ENCODE measurements at regions not wholly inside any gene's neighbourhood (a gene's known extent, or its start where the extent isn't known, plus 50 kb on each side); places are given as distances from the start of the nearest gene placed in this dataset.

DNA sequence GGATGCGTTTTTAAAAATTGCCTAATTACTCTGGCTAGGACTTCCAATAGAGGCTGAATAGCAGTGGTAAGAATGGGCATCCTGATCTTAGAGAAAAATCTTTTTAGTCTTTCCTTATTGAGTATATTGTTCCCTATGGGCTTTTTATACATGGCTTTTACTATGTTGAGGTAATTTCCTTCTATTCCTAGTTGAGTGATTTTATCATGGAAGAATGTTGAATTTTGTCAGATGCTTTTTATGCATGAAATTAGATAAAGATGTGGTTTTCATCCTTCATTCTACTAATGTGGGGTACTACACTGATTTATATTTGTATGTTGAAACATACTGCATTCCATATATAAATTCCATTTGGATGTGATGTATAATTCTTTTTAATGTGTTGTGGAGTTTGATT, 2673.8 kb downstream of the PCDH9 start:
- Histone ChIP-seq H3K36me3 (ENCODE audit: control insufficient read depth in 4 of 4, insufficient read depth in 3 of 4, low read depth in 1 of 4, low read length in 3 of 4) (no peaks in the 10 kb centered on the region), H3K4me3 (ENCODE audit: low read depth in 1 of 3, low read length in 3 of 3) (no peak overlapping the region), H3K9me3 (ENCODE audit: control insufficient read depth in 4 of 4, low read length in 3 of 4) (no peaks in the 10 kb centered on the region), H3K27me3 (ENCODE audit: control insufficient read depth in 4 of 4, insufficient read depth in 4 of 4, low read length in 3 of 4) (no peaks in the 10 kb centered on the region), H3K27ac (ENCODE audit: low read depth in 1 of 2, low read length in 2 of 2) (no peak overlapping the region), H3K4me1 (ENCODE audit: control insufficient read depth in 4 of 4, insufficient read depth in 4 of 4, low read length in 3 of 4) (no peaks in the 10 kb centered on the region), H3K9ac (ENCODE audit: low read depth in 1 of 2, low read length in 2 of 2) (no peak overlapping the region)
- no peak for TF ChIP-seq RXRA (IDR thresholded peaks at IDR 0.05)
- TF ChIP-seq, protein P1, sequence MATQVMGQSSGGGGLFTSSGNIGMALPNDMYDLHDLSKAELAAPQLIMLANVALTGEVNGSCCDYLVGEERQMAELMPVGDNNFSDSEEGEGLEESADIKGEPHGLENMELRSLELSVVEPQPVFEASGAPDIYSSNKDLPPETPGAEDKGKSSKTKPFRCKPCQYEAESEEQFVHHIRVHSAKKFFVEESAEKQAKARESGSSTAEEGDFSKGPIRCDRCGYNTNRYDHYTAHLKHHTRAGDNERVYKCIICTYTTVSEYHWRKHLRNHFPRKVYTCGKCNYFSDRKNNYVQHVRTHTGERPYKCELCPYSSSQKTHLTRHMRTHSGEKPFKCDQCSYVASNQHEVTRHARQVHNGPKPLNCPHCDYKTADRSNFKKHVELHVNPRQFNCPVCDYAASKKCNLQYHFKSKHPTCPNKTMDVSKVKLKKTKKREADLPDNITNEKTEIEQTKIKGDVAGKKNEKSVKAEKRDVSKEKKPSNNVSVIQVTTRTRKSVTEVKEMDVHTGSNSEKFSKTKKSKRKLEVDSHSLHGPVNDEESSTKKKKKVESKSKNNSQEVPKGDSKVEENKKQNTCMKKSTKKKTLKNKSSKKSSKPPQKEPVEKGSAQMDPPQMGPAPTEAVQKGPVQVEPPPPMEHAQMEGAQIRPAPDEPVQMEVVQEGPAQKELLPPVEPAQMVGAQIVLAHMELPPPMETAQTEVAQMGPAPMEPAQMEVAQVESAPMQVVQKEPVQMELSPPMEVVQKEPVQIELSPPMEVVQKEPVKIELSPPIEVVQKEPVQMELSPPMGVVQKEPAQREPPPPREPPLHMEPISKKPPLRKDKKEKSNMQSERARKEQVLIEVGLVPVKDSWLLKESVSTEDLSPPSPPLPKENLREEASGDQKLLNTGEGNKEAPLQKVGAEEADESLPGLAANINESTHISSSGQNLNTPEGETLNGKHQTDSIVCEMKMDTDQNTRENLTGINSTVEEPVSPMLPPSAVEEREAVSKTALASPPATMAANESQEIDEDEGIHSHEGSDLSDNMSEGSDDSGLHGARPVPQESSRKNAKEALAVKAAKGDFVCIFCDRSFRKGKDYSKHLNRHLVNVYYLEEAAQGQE (IDR thresholded peaks at IDR 0.05), result no peak
- no peak for TF ChIP-seq GABPA (IDR thresholded peaks at IDR 0.05 in 1 of 2, conservative IDR thresholded peaks at IDR 0.05 in 1 of 2)
- TF ChIP-seq HNF4G (IDR thresholded peaks at IDR 0.05), result no peak
- no peak for TF ChIP-seq CTCF (IDR thresholded peaks at IDR 0.05; ENCODE audit: low read depth, low read length, missing input control)
- TF ChIP-seq JUND (IDR thresholded peaks at IDR 0.05), result no peak
- TF ChIP-seq FOXA2 (IDR thresholded peaks at IDR 0.05), result no peak
- no peak for TF ChIP-seq MAX (IDR thresholded peaks at IDR 0.05)
- no peak for TF ChIP-seq TAF1 (conservative IDR thresholded peaks at IDR 0.05)
- no peak for TF ChIP-seq SP1 (IDR thresholded peaks at IDR 0.05)
- no peak for DNase-seq (ENCODE audit: low spot score)
- WGBS, result 70% methylated on average over 1 of the region's 1 CpG

DNA sequence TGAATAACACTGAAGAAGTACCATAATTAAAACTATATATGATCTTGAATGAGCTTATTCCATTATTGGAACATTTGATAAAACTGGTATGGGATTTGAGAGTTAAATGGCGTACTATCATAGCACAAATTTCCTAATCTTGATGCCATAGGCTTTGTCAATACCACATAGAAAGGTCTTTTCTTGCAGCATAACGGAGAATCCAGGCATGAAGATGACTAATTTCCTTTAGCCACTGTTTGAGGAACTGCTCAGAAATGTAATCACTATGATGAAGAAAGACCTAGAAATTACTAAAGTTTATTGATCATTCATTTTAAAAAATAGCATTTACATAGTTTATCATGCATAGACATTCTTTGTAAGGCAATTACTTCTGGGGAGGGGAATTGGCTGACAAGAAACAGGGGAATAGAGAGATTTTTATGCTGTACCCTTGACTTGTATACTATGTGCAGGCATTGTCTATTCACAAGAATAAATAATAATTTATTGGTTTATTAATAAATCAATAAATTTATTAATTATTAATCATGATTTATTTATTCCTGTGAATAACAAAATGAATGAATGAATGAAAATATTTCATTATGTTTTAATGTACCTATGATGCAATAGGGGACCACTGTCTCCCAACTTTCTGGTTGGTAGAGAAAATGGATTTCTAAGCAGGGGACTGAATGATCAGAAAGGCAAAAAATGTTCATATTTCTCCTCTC, 2676.6 kb downstream of the PCDH9 start:
- Histone ChIP-seq H3K4me3 (ENCODE audit: low read depth in 1 of 3, low read length in 3 of 3) (no peak overlapping the region), H3K4me1 (ENCODE audit: control insufficient read depth in 4 of 4, insufficient read depth in 4 of 4, low read length in 3 of 4) (no peaks in the 10 kb centered on the region), H3K9ac (ENCODE audit: low read depth in 1 of 2, low read length in 2 of 2) (no peak overlapping the region), H3K27me3 (ENCODE audit: control insufficient read depth in 4 of 4, insufficient read depth in 4 of 4, low read length in 3 of 4) (no peaks in the 10 kb centered on the region), H3K36me3 (ENCODE audit: control insufficient read depth in 4 of 4, insufficient read depth in 3 of 4, low read depth in 1 of 4, low read length in 3 of 4) (no peaks in the 10 kb centered on the region), H3K27ac (ENCODE audit: low read depth in 1 of 2, low read length in 2 of 2) (no peak overlapping the region), H3K9me3 (ENCODE audit: control insufficient read depth in 4 of 4, low read length in 3 of 4) (no peaks in the 10 kb centered on the region)
- DNase-seq (ENCODE audit: low spot score), result no peak
- 72% methylated on average over 2 of the region's 2 CpGs for WGBS
- TF ChIP-seq NR2F2 (IDR thresholded peaks at IDR 0.05) (no peak), JUND (IDR thresholded peaks at IDR 0.05) (no peak), HNF4G (IDR thresholded peaks at IDR 0.05) (no peak), FOXA2 (IDR thresholded peaks at IDR 0.05) (no peak), TAF1 (conservative IDR thresholded peaks at IDR 0.05) (no peak), GABPA (IDR thresholded peaks at IDR 0.05 in 1 of 2, conservative IDR thresholded peaks at IDR 0.05 in 1 of 2) (no peak), CTCF (IDR thresholded peaks at IDR 0.05; ENCODE audit: low read depth, low read length, missing input control) (no peak), YY1 (IDR thresholded peaks at IDR 0.05) (no peak), HNF4A (conservative IDR thresholded peaks at IDR 0.05) (no peak), SP1 (IDR thresholded peaks at IDR 0.05) (no peak), MAX (IDR thresholded peaks at IDR 0.05) (no peak), ZBTB33 (IDR thresholded peaks at IDR 0.05) (no peak), RAD21 (IDR thresholded peaks at IDR 0.05) (no peak), FOXA1 (IDR thresholded peaks at IDR 0.05) (no peak), RXRA (IDR thresholded peaks at IDR 0.05) (no peak), EGR1 (IDR thresholded peaks at IDR 0.05; ENCODE audit: low read depth in 2 of 2) (no peak)
- TF ChIP-seq, protein P1 (IDR thresholded peaks at IDR 0.05), result no peak

All from liver (tissue), 8 donors.